ENCODE measurements at regions not wholly inside any gene's neighbourhood (a gene's known extent, or its start where the extent isn't known, plus 50 kb on each side); places are given as distances from the start of the nearest gene placed in this dataset.

DNA sequence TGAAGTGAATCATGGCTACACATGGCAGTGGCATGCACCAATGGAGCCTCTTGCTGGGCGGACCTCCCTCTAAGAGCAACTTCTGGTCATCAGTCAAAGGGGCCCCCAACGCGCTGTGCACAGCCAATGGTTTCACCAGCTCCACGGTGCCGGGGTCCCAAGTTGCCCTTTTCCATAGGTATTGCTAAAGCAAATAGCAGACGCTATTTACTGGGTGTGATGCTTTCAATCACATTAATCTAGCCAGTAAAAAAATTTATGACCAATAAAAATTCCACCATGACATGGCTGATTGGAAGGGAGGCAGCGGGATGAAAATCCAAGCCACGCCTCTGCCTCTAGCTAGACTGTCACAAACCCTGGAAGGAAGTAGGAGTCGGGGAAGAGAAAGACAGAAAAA lies 680.3 kb upstream of the SOX9 start:
- Histone ChIP-seq H4K8ac (ENCODE audit: extremely low read depth, insufficient read depth, low read length) (no peak overlapping the region), H3K23me2 (ENCODE audit: low read depth, low read length) (no peaks in the 10 kb centered on the region), H3K9ac (replicated peaks in 1 of 4; ENCODE audit: extremely low read depth in 1 of 4, low read depth in 3 of 4, low read length in 3 of 4) (no peak overlapping the region), H3K14ac (ENCODE audit: insufficient read length) (no peak overlapping the region), H3K36me3 (ENCODE audit: control insufficient read depth in 2 of 4, insufficient read depth in 4 of 4, low read length in 3 of 4) (no peaks in the 10 kb centered on the region), H3K4ac (replicated peaks; ENCODE audit: insufficient read length, low read depth, low read length) (no peak overlapping the region), H3K4me2 (ENCODE audit: insufficient read depth in 1 of 2, low read depth in 2 of 2, low read length in 2 of 2) (no peak overlapping the region), H4K5ac (ENCODE audit: insufficient read length, low read depth, low read length) (no peak overlapping the region), H2BK12ac (ENCODE audit: low read depth, low read length) (no peak overlapping the region), H2BK5ac (ENCODE audit: low read depth, low read length) (no peak overlapping the region), H3K56ac (replicated peaks; ENCODE audit: insufficient read length, low read depth, low read length) (no peak overlapping the region), H3K79me2 (ENCODE audit: control insufficient read depth in 1 of 2, insufficient read depth in 2 of 2, low read length in 2 of 2) (no peaks in the 10 kb centered on the region), H2BK15ac (ENCODE audit: low read length) (no peak overlapping the region), H3K79me1 (ENCODE audit: low read depth, low read length) (no peaks in the 10 kb centered on the region), H3K27ac (ENCODE audit: low read depth, low read length) (no peak overlapping the region), H3K23ac (ENCODE audit: insufficient read length) (no peak overlapping the region), H2BK20ac (ENCODE audit: low read length) (no peak overlapping the region), H4K91ac (replicated peaks; ENCODE audit: insufficient read length, low read length) (no peak overlapping the region), H2AFZ (ENCODE audit: low read length) (no peak overlapping the region), H3K4me1 (replicated peaks in 1 of 4; ENCODE audit: control insufficient read depth in 3 of 4, insufficient read depth in 4 of 4, low read length in 3 of 4) (no peaks in the 10 kb centered on the region), H2AK5ac (ENCODE audit: low read depth, low read length) (no peak overlapping the region), H3K27me3 (replicated peaks in 1 of 4; ENCODE audit: control insufficient read depth in 3 of 4, extremely low read depth in 1 of 4, insufficient read depth in 3 of 4, low read length in 3 of 4) (no peaks in the 10 kb centered on the region), H3K9me3 (ENCODE audit: insufficient read depth in 2 of 2, low read depth in 1 of 2, low read length in 1 of 2) (no peaks in the 10 kb centered on the region), H4K20me1 (replicated peaks in 1 of 2; ENCODE audit: control insufficient read depth in 1 of 2, insufficient read depth in 2 of 2, low read length in 2 of 2) (no peaks in the 10 kb centered on the region), H3K18ac (ENCODE audit: extremely low read depth, low read length) (no peak overlapping the region), H2BK120ac (replicated peaks; ENCODE audit: low read depth, low read length) (no peak overlapping the region), H3K4me3 (ENCODE audit: extremely low read depth in 1 of 4, insufficient read depth in 2 of 4, low read depth in 3 of 4, low read length in 4 of 4) (no peak overlapping the region)
- DNase-seq (ENCODE audit: low read depth in 1 of 2, low spot score in 2 of 2) (no peak), FAIRE-seq (no peak)
- TF ChIP-seq CHD2 (IDR thresholded peaks at IDR 0.05; ENCODE audit: low read length) (no peak), GABPA (IDR thresholded peaks at IDR 0.05; ENCODE audit: borderline replicate concordance, insufficient read depth, low read length) (no peak), CEBPB (IDR thresholded peaks at IDR 0.05; ENCODE audit: low read depth, low read length) (no peak), EZH2 (IDR thresholded peaks at IDR 0.05; ENCODE audit: low read depth, low read length, severe bottlenecking) (no peak), SAP30 (IDR thresholded peaks at IDR 0.05; ENCODE audit: insufficient read depth, insufficient replicate concordance, low read length) (no peak), BACH1 (IDR thresholded peaks at IDR 0.05; ENCODE audit: low read length) (no peak), CTBP2 (IDR thresholded peaks at IDR 0.05; ENCODE audit: borderline replicate concordance, insufficient read depth, insufficient read length, low read length) (no peak), KDM4A (IDR thresholded peaks at IDR 0.05; ENCODE audit: low read depth, low read length, severe bottlenecking) (no peak), SP2 (IDR thresholded peaks at IDR 0.05; ENCODE audit: low read length) (no peak), ZNF274 (IDR thresholded peaks at IDR 0.05; ENCODE audit: borderline replicate concordance, extremely low read depth, low read length) (no peak), RXRA (IDR thresholded peaks at IDR 0.05; ENCODE audit: insufficient read depth, low read depth, low read length) (no peak), POU5F1 (IDR thresholded peaks at IDR 0.05; ENCODE audit: low read depth, low read length) (no peak), YY1 (IDR thresholded peaks at IDR 0.05; ENCODE audit: low read depth, low read length) (no peak)
- TF ChIP-seq, protein P1, sequence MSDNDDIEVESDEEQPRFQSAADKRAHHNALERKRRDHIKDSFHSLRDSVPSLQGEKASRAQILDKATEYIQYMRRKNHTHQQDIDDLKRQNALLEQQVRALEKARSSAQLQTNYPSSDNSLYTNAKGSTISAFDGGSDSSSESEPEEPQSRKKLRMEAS (IDR thresholded peaks at IDR 0.05), result no peak
- TF ChIP-seq, protein P2, sequence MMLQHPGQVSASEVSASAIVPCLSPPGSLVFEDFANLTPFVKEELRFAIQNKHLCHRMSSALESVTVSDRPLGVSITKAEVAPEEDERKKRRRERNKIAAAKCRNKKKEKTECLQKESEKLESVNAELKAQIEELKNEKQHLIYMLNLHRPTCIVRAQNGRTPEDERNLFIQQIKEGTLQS (IDR thresholded peaks at IDR 0.05; ENCODE audit: insufficient read depth, low read depth, low read length), result no peak
- ChIA-PET CTCF (ENCODE audit: partially characterized antibody) (interaction anchor here (1.8 kb wide), 1 partner anchor 20 kb away, joined by 8 read pairs; no protein-coding TSS in a partner anchor), POLR2A (ENCODE audit: partially characterized antibody) (no interaction called here)
- WGBS, 2 experiments (ENCODE audit: extremely low coverage in 1 of 2, insufficient coverage in 1 of 2, insufficient read length in 1 of 2, insufficient replicate concordance in 2 of 2, low coverage in 1 of 2, low lambda C conversion rate in 2 of 2, missing lambda C conversion rate in 1 of 2), result 93% methylated on average over 9 of the region's 9 CpGs; no CpG with 5 or more reads in 1 of the 2 experiments
